WERI-Rb-1 (cell line): ENCODE measurements at regions not wholly inside any gene's neighbourhood (a gene's known extent, or its start where the extent isn't known, plus 50 kb on each side); places are given as distances from the start of the nearest gene placed in this dataset.

ENCODE experiments used
- DNase-seq: peaks from one replicate; pipeline ENCODE4 v3.0.0-alpha.2; 2020
- H3K27ac ChIP-seq: fragments of 250-450 bp; sonication (Bioruptor Pico); 2 replicates; pipeline ENCODE4 v1.5.1; 2020; ENCODE audit warnings: mild to moderate bottlenecking, moderate library complexity
- H3K27me3 ChIP-seq: fragments of 250-450 bp; sonication (Bioruptor Pico); 2 replicates; pipeline ENCODE4 v1.5.1; 2021; ENCODE audit warnings: mild to moderate bottlenecking, low read depth, moderate library complexity; ENCODE audit not compliant: insufficient read depth, severe bottlenecking
- H3K36me3 ChIP-seq: fragments of 250-450 bp; sonication (Bioruptor Pico); 2 replicates; pipeline ENCODE4 v1.5.1; 2020; ENCODE audit warnings: mild to moderate bottlenecking, moderate library complexity
- H3K4me3 ChIP-seq: 2 replicates; pipeline ENCODE4 v1.5.1; 2011; ENCODE audit warnings: low read depth, mild to moderate bottlenecking, control low read depth, low read length
- H3K9me3 ChIP-seq: fragments of 250-450 bp; sonication (Bioruptor Pico); 2 replicates; pipeline ENCODE4 v1.5.1; 2021; ENCODE audit warnings: mild to moderate bottlenecking, moderate library complexity; ENCODE audit not compliant: severe bottlenecking
- CTCF ChIP-seq: IDR thresholded peaks from 2 replicates; pipeline ENCODE4 v1.5.1; 2011; ENCODE audit warnings: low read depth, mild to moderate bottlenecking, control low read depth, inconsistent platforms, low read length

GRCh38 chr5:116382032-116382873 is 192.4 kb downstream of the SEMA6A start:
- no peaks in the 10 kb centered on the region for H3K27me3 ChIP-seq
- TF ChIP-seq CTCF = no peak
- no peak overlapping the region for H3K27ac ChIP-seq
- no peak overlapping the region for H3K4me3 ChIP-seq
- no peaks in the 10 kb centered on the region for H3K9me3 ChIP-seq
- DNase-seq = no peak
- no peaks in the 10 kb centered on the region for H3K36me3 ChIP-seq

GRCh38 chr5:116381201-116381600 is 193.4 kb downstream of the SEMA6A start:
- TF ChIP-seq CTCF = no peak

GRCh38 chr5:116380621-116381020 is 194.0 kb downstream of the SEMA6A start:
- TF ChIP-seq CTCF = no peak
- no peak for DNase-seq

More at GRCh38 chr5:116381201-116381600, 193.4 kb downstream of the SEMA6A start:
- Histone ChIP-seq H3K27ac (no peak overlapping the region), H3K9me3 (no peaks in the 10 kb centered on the region), H3K36me3 (no peaks in the 10 kb centered on the region), H3K27me3 (no peaks in the 10 kb centered on the region), H3K4me3 (no peak overlapping the region)
- DNase-seq = no peak

GRCh38 chr5:116379306-116379705 is 195.3 kb downstream of the SEMA6A start:
- H3K36me3 ChIP-seq = no peaks in the 10 kb centered on the region
- no peak for DNase-seq
- peak overlapping the region; percentile 67 for H3K27ac ChIP-seq
- no peaks in the 10 kb centered on the region for H3K9me3 ChIP-seq
- H3K4me3 ChIP-seq = no peak overlapping the region
- no peak for TF ChIP-seq CTCF
- H3K27me3 ChIP-seq = no peaks in the 10 kb centered on the region

More at GRCh38 chr5:116380621-116381020, 194.0 kb downstream of the SEMA6A start:
- Histone ChIP-seq H3K9me3 (no peaks in the 10 kb centered on the region), H3K4me3 (no peak overlapping the region), H3K36me3 (no peaks in the 10 kb centered on the region), H3K27ac (no peak overlapping the region), H3K27me3 (no peaks in the 10 kb centered on the region)

GRCh38 chr5:116378777-116379121 is 195.9 kb downstream of the SEMA6A start:
- peak overlapping the region; percentile 67 for H3K27ac ChIP-seq
- no peaks in the 10 kb centered on the region for H3K9me3 ChIP-seq
- TF ChIP-seq CTCF = no peak

More at GRCh38 chr5:116378777-116379121, 195.9 kb downstream of the SEMA6A start:
- DNase-seq = peak; percentile 43
- Histone ChIP-seq H3K27me3 (no peaks in the 10 kb centered on the region), H3K36me3 (no peaks in the 10 kb centered on the region), H3K4me3 (peak overlapping the region; percentile 9; the same call in 1 of the 2 replicates)
